HepG2 (cell line): ENCODE measurements at regions not wholly inside any gene's neighbourhood (a gene's known extent, or its start where the extent isn't known, plus 50 kb on each side); places are given as distances from the start of the nearest gene placed in this dataset.

ENCODE experiments used
- ATAC-seq: fragments of 200-7000 bp; cut with Tn5 transposase; 3 replicates; pipeline ENCODE4 v1.9.1; 2020; ENCODE audit warnings: mild to moderate bottlenecking, moderate library complexity
- BruUV-seq: library from RNA; stranded (reverse); fragments of 400-500 nt; replicated peaks from 2 replicates; lab custom pipeline; 2021; lab: Mats Ljungman, UMichigan
- CTCF ChIA-PET: fragments of 300-600 bp; formaldehyde crosslinking; extraction: SDS; loops from one replicate; lab custom pipeline; 2021; ENCODE audit warnings: low total read pairs, inconsistent platforms, low intra/inter-chr PET ratio; lab: Yijun Ruan, JAX
- POLR2A ChIA-PET: fragments of 350-600 bp; sonication (Branson Sonifier 250); formaldehyde crosslinking; loops from one replicate; lab custom pipeline; 2020; ENCODE audit warnings: antibody characterized with exemption, inconsistent platforms; lab: Yijun Ruan, JAX
- DNase-seq: peaks from one replicate; pipeline ENCODE4 v3.0.0-alpha.2; 2015; ENCODE audit warnings: low spot score
- FAIRE-seq: peaks from 3 replicates; lab custom pipeline; 2011; peaks lifted over from hg19 to GRCh38; lab: Jason Lieb, UNC
- H2AFZ ChIP-seq: one replicate; pipeline ENCODE4 v1.6.1; 2011; ENCODE audit warnings: low read length, inconsistent platforms
- H3K27ac ChIP-seq: fragments of 300-600 bp; 3 replicates; pipeline ENCODE4 v1.8.0; 2011; ENCODE audit warnings: mixed run types, mild to moderate bottlenecking, mixed read lengths, low read length, inconsistent platforms; ENCODE audit not compliant: insufficient read depth; ENCODE audit errors: extremely low read length
- H3K27me3 ChIP-seq, 2 experiments: fragments of 200-600 bp in 1 of 2; 2 replicates in 1 of 2; 3 replicates in 1 of 2; pipeline versions ENCODE4 v1.6.0 to v1.8.0; 2011; ENCODE audit warnings: low read length in 2 of 2, mild to moderate bottlenecking in 2 of 2, moderate library complexity in 2 of 2, inconsistent platforms in 1 of 2; ENCODE audit not compliant: insufficient read depth in 2 of 2, control insufficient read depth in 1 of 2
- H3K36me3 ChIP-seq, 2 experiments: fragments of 200-600 bp in 1 of 2; replicated peaks in 1 of 2; 2 replicates in 1 of 2; 3 replicates in 1 of 2; pipeline versions ENCODE4 v1.5.1 to v1.8.0; 2011; ENCODE audit warnings: low read length in 2 of 2, inconsistent platforms in 1 of 2; ENCODE audit not compliant: insufficient read depth in 2 of 2, control insufficient read depth in 1 of 2
- H3K4me1 ChIP-seq: 2 replicates; pipeline ENCODE4 v1.5.1; 2012; ENCODE audit warnings: low read length, inconsistent platforms; ENCODE audit not compliant: insufficient read depth
- H3K4me2 ChIP-seq: 2 replicates; pipeline ENCODE4 v1.6.0; 2011; ENCODE audit warnings: low read depth, low read length, inconsistent platforms
- H3K4me3 ChIP-seq, 3 experiments: fragments of 200-600 bp in 1 of 3; sonication (generic), shearing (Covaris generic) in 1 of 3; replicated peaks in 1 of 3; 2 replicates each; pipeline ENCODE4 v1.5.1; 2011 to 2016; ENCODE audit warnings: low read length in 3 of 3, inconsistent platforms in 2 of 3, low read depth in 2 of 3, mild to moderate bottlenecking in 2 of 3, control low read depth in 1 of 3, mixed read lengths in 1 of 3; ENCODE audit not compliant: insufficient read depth in 1 of 3
- H3K79me2 ChIP-seq: one replicate; pipeline ENCODE4 v1.6.1; 2011; ENCODE audit warnings: low read length, inconsistent platforms; ENCODE audit not compliant: insufficient read depth
- H3K9ac ChIP-seq: 2 replicates; pipeline ENCODE4 v1.6.0; 2011; ENCODE audit warnings: mild to moderate bottlenecking, low read depth, low read length, inconsistent platforms; ENCODE audit not compliant: insufficient read depth
- H3K9me3 ChIP-seq: 2 replicates; pipeline ENCODE4 v1.5.1; 2012; ENCODE audit warnings: mild to moderate bottlenecking, low read length
- H4K20me1 ChIP-seq: 2 replicates; pipeline ENCODE4 v1.6.0; 2011; ENCODE audit warnings: inconsistent platforms, mild to moderate bottlenecking, low read length, moderate library complexity; ENCODE audit not compliant: insufficient read depth
- BRF2 ChIP-seq: sonication (generic); formaldehyde crosslinking; IDR thresholded peaks from 2 replicates; pipeline ENCODE4 v1.8.1; 2022; ENCODE audit warnings: mild to moderate bottlenecking, missing genetic modification reagents
- CENPBD1 ChIP-seq: sonication (generic); formaldehyde crosslinking; IDR thresholded peaks from 2 replicates; pipeline ENCODE4 v1.8.0; 2022; ENCODE audit warnings: missing genetic modification reagents, low read depth, mild to moderate bottlenecking, borderline replicate concordance
- CREBL2 ChIP-seq: sonication (generic); formaldehyde crosslinking; IDR thresholded peaks from 2 replicates; pipeline ENCODE4 v1.8.1; 2023; ENCODE audit warnings: missing genetic modification reagents, mild to moderate bottlenecking, borderline replicate concordance
- HNF4A ChIP-seq: sonication (generic); formaldehyde crosslinking; IDR thresholded peaks from 2 replicates; pipeline ENCODE4 v1.4.0; 2020; ENCODE audit warnings: missing genetic modification reagents
- HNRNPL ChIP-seq: fragments of 200-400 bp; formaldehyde crosslinking; IDR thresholded peaks from 2 replicates; pipeline ENCODE4 v1.6.1; 2017; ENCODE audit warnings: mild to moderate bottlenecking, low read depth, low read length
- JDP2 ChIP-seq: sonication (generic); formaldehyde crosslinking; IDR thresholded peaks from 2 replicates; pipeline ENCODE4 v1.8.1; 2022; ENCODE audit warnings: missing genetic modification reagents, borderline replicate concordance
- KAT8 ChIP-seq: IDR thresholded peaks from 2 replicates; pipeline ENCODE4 v1.6.1; 2016; ENCODE audit warnings: missing genetic modification reagents, missing compliant biosample characterization
- KDM2A ChIP-seq: sonication (generic); formaldehyde crosslinking; IDR thresholded peaks from 2 replicates; pipeline ENCODE4 v1.4.0; 2020; ENCODE audit warnings: low read depth, missing genetic modification reagents, borderline replicate concordance
- KLF15 ChIP-seq: sonication (generic); formaldehyde crosslinking; IDR thresholded peaks from 2 replicates; pipeline ENCODE4 v1.8.1; 2023; ENCODE audit warnings: borderline replicate concordance, mild to moderate bottlenecking, inconsistent platforms, missing genetic modification reagents, mixed read lengths
- KMT2B ChIP-seq: IDR thresholded peaks from 2 replicates; pipeline ENCODE4 v1.6.1; 2016; ENCODE audit warnings: missing genetic modification reagents, missing compliant biosample characterization
- MZF1 ChIP-seq: sonication (generic); formaldehyde crosslinking; IDR thresholded peaks from 2 replicates; pipeline ENCODE4 v1.8.1; 2023; ENCODE audit warnings: mild to moderate bottlenecking, missing genetic modification reagents, borderline replicate concordance
- RAD51 ChIP-seq: fragments of 450-650 bp; IDR thresholded peaks from 2 replicates; pipeline ENCODE4 v1.6.1; 2016; ENCODE audit warnings: borderline replicate concordance
- SPEN ChIP-seq: sonication (generic); formaldehyde crosslinking; IDR thresholded peaks from 2 replicates; pipeline ENCODE4 v1.5.1; 2020; ENCODE audit warnings: low read depth, mild to moderate bottlenecking, missing genetic modification reagents
- SRF ChIP-seq: IDR thresholded peaks from 2 replicates; pipeline ENCODE4 v1.6.1; 2011; ENCODE audit warnings: mild to moderate bottlenecking, low read depth, low read length, moderate library complexity
- SRSF4 ChIP-seq: fragments of 200-400 bp; formaldehyde crosslinking; IDR thresholded peaks from one replicate; pipeline ENCODE4 v1.6.1; 2018; ENCODE audit warnings: mild to moderate bottlenecking, low read depth, low read length, moderate library complexity; ENCODE audit not compliant: poor library complexity, severe bottlenecking
- TSC22D2 ChIP-seq: sonication (generic); formaldehyde crosslinking; IDR thresholded peaks from 2 replicates; pipeline ENCODE4 v1.5.1; 2020; ENCODE audit warnings: missing genetic modification reagents, mild to moderate bottlenecking, borderline replicate concordance
- ZNF205 ChIP-seq: IDR thresholded peaks from 2 replicates; pipeline ENCODE4 v1.6.1; 2018; ENCODE audit warnings: missing biosample characterization, missing genetic modification reagents
- ZNF607 ChIP-seq: sonication (generic); formaldehyde crosslinking; IDR thresholded peaks from 2 replicates; pipeline ENCODE4 v1.5.1; 2020; ENCODE audit warnings: missing genetic modification reagents, mild to moderate bottlenecking, borderline replicate concordance
- ZNF672 ChIP-seq: sonication (generic); formaldehyde crosslinking; IDR thresholded peaks from 2 replicates; pipeline ENCODE4 v1.8.1; 2022; ENCODE audit warnings: missing genetic modification reagents
- WGBS: methylation state at CpG from one replicate; pipeline ENCODE4 v1.1.6; 2017; ENCODE audit warnings: low lambda C conversion rate; 5-methylcytosine and 5-hydroxymethylcytosine counted together
- in situ Hi-C: cut with HindIII; loops from 2 replicates; pipeline ENCODE4 v1.10.0; 2017; ENCODE audit warnings: low pct_unique_long_range_greater_than_20kb; ENCODE audit not compliant: extremely low pct_ligation_motif_present
- intact Hi-C: fragments of 100-400 bp; cut with micrococcal nuclease; formaldehyde crosslinking; loops from one replicate; pipeline ENCODE4 v1.10.0; 2022; ENCODE audit not compliant: unreplicated experiment

GRCh38 chr9:79221084-79221483, 350.7 kb upstream of the TLE4 start:
- TF ChIP-seq KDM2A (CRISPR knock-in tag) (no peak), HNRNPL (no peak), ZNF672 (CRISPR knock-in tag) (no peak), RAD51 (no peak), ZNF205 (CRISPR knock-in tag) (no peak), CREBL2 (CRISPR knock-in tag) (no peak), MZF1 (CRISPR knock-in tag) (no peak), HNF4A (no peak)

GRCh38 chr9:79222483-79222882, 349.3 kb upstream of the TLE4 start:
- Histone ChIP-seq H3K4me1 (no peaks in the 10 kb centered on the region), H3K79me2 (no peaks in the 10 kb centered on the region), H3K4me2 (no peak overlapping the region), H3K4me3 (no peak overlapping the region), H3K27me3 (no peaks in the 10 kb centered on the region), H3K9me3 (peaks cover 7% of the 10 kb centered on the region; the same call in 1 of the 2 replicates), H3K27ac (no peak overlapping the region), H3K9ac (no peak overlapping the region), H4K20me1 (no peaks in the 10 kb centered on the region), H2AFZ (no peak overlapping the region), H3K36me3 (no peaks in the 10 kb centered on the region)
- intact Hi-C loops (no loop called here), in situ Hi-C loops (no loop called here)
- FAIRE-seq (no peak), ATAC-seq (no peak), DNase-seq (no peak)
- ChIA-PET POLR2A (no interaction called here), CTCF (no interaction called here)
- BruUV-seq = no TSS peak
- 0% methylated on average over 2 of the region's 2 CpGs for WGBS
- no peak for TF ChIP-seq CENPBD1 (CRISPR knock-in tag)
- TF ChIP-seq SPEN (CRISPR knock-in tag) = no peak
- TF ChIP-seq KMT2B (CRISPR knock-in tag) = no peak
- TF ChIP-seq JDP2 (CRISPR knock-in tag) = no peak
- no peak for TF ChIP-seq BRF2 (CRISPR knock-in tag)
- no peak for TF ChIP-seq SRF
- TF ChIP-seq TSC22D2 (CRISPR knock-in tag) = no peak
- TF ChIP-seq ZNF607 (CRISPR knock-in tag) = no peak
- no peak for TF ChIP-seq SRSF4
- no peak for TF ChIP-seq KAT8
- TF ChIP-seq KLF15 (CRISPR knock-in tag) = no peak

More at GRCh38 chr9:79221084-79221483, 350.7 kb upstream of the TLE4 start:
- H3K4me3 ChIP-seq = no peak overlapping the region
- intact Hi-C loops = no loop called here
- no peak overlapping the region for H3K4me2 ChIP-seq
- POLR2A ChIA-PET = no interaction called here
- no peaks in the 10 kb centered on the region for H3K79me2 ChIP-seq
- CTCF ChIA-PET = no interaction called here
- WGBS = 0% methylated on average over 1 of the region's 1 CpG
- peaks cover 7% of the 10 kb centered on the region; the same call in 1 of the 2 replicates for H3K9me3 ChIP-seq
- ATAC-seq = no peak
- no peak for DNase-seq
- H2AFZ ChIP-seq = no peak overlapping the region
- no peak overlapping the region for H3K9ac ChIP-seq
- FAIRE-seq = no peak
- no peaks in the 10 kb centered on the region for H3K4me1 ChIP-seq
- H3K27ac ChIP-seq = no peak overlapping the region
- no peaks in the 10 kb centered on the region for H3K36me3 ChIP-seq
- no peaks in the 10 kb centered on the region for H3K27me3 ChIP-seq
- no TSS peak for BruUV-seq
- in situ Hi-C loops = no loop called here
- H4K20me1 ChIP-seq = no peaks in the 10 kb centered on the region
